ENCODE measurements at regions not wholly inside any gene's neighbourhood (a gene's known extent, or its start where the extent isn't known, plus 50 kb on each side); places are given as distances from the start of the nearest gene placed in this dataset.
"Not testable (repeated sequence)": the region's sequence is repeated elsewhere in the genome, so short reads cannot be mapped to it uniquely, and the experiment has no call there.

GRCh38 chr1:169046671-169047070 lies 59.8 kb upstream of the ATP1B1 start:
- H3K4me3 ChIP-seq (ENCODE audit: low read depth, low read length), result no peak overlapping the region
- TF ChIP-seq, protein P1, sequence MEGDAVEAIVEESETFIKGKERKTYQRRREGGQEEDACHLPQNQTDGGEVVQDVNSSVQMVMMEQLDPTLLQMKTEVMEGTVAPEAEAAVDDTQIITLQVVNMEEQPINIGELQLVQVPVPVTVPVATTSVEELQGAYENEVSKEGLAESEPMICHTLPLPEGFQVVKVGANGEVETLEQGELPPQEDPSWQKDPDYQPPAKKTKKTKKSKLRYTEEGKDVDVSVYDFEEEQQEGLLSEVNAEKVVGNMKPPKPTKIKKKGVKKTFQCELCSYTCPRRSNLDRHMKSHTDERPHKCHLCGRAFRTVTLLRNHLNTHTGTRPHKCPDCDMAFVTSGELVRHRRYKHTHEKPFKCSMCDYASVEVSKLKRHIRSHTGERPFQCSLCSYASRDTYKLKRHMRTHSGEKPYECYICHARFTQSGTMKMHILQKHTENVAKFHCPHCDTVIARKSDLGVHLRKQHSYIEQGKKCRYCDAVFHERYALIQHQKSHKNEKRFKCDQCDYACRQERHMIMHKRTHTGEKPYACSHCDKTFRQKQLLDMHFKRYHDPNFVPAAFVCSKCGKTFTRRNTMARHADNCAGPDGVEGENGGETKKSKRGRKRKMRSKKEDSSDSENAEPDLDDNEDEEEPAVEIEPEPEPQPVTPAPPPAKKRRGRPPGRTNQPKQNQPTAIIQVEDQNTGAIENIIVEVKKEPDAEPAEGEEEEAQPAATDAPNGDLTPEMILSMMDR (IDR thresholded peaks at IDR 0.05; ENCODE audit: low read depth, low read length, missing control alignments), result no peak
- DNase-seq (ENCODE audit: low read depth), result no peak

DNA sequence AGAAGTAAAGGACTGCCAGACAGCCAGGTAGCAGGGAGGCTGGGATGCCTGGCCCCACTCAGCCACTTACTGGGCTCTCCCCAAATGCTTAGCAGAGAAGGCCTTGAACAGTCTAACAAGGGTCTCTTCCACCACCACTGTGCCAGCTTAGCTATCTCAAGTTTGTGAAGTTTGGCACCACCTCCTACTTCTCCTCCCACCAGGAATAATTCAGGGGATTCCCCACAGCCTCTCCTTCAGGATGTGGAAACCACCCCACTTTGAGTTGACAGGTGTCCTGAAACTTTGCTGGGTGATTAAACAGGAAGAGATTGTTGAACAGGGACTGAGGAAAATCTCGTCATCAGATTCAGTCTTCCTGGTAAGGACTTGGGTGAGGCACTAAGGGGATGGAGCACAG lies 59.4 kb upstream of the ATP1B1 start:
- no peak overlapping the region for H3K4me3 ChIP-seq (ENCODE audit: low read depth, low read length)
- DNase-seq (ENCODE audit: low read depth), result no peak
- TF ChIP-seq, protein P1 (IDR thresholded peaks at IDR 0.05; ENCODE audit: low read depth, low read length, missing control alignments), result no peak

- TF ChIP-seq, protein P1 (IDR thresholded peaks at IDR 0.05; ENCODE audit: low read depth, low read length, missing control alignments), result no peak
- no peak for DNase-seq (ENCODE audit: low read depth)
- H3K4me3 ChIP-seq (ENCODE audit: low read depth, low read length), result no peak overlapping the region
Observed at GRCh38 chr1:169048043-169048442, 58.4 kb upstream of the ATP1B1 start.

DNA sequence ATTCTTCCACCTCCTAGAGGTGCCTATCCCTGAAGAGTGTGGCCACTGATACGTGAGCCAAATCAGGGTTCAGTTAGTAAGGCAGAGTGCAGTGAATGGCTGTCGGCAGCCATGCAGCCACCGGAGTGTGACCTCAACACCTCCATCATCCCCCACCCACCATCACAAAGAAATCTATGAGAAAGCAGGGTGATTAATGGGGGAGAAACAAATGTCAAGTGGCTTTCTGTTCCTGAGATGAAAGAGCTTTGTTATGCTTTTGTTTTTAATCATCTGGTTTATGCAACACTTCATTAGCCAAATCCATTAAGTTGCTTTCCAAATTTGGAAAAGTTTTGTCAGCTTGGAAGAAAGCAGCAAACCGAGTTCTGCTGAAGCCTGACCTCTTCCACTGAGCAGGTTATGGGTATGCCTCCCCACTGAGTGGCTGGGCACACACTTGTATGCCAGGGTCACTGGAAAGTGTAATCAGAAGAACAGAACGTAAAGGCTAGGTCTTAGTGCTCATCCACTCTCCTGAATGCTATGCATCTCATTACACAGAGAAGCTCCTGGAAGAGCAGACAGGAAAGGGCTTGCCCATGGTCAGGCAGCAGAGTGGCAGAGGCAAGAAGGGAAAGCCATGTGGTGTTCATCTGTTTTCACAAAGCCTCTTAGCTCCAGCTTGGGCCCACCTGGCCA lies 57.1 kb upstream of the ATP1B1 start:
- no peak overlapping the region for H3K4me3 ChIP-seq (ENCODE audit: low read depth, low read length)
- TF ChIP-seq, protein P1 (IDR thresholded peaks at IDR 0.05; ENCODE audit: low read depth, low read length, missing control alignments), result no peak
- DNase-seq (ENCODE audit: low read depth), result no peak

- TF ChIP-seq, protein P1 (IDR thresholded peaks at IDR 0.05; ENCODE audit: low read depth, low read length, missing control alignments), result no peak
- no peak overlapping the region for H3K4me3 ChIP-seq (ENCODE audit: low read depth, low read length)
- no peak for DNase-seq (ENCODE audit: low read depth)
Observed at GRCh38 chr1:169051171-169051570, 55.3 kb upstream of the ATP1B1 start.

GRCh38 chr1:169052171-169052570 lies 54.3 kb upstream of the ATP1B1 start:
- H3K4me3 ChIP-seq (ENCODE audit: low read depth, low read length); DNase-seq (ENCODE audit: low read depth): not testable (repeated sequence)

- TF ChIP-seq, protein P1 (IDR thresholded peaks at IDR 0.05; ENCODE audit: low read depth, low read length, missing control alignments), result no peak
- no peak for DNase-seq (ENCODE audit: low read depth)
- H3K4me3 ChIP-seq (ENCODE audit: low read depth, low read length), result no peak overlapping the region
Observed at GRCh38 chr1:169052727-169053126, 53.8 kb upstream of the ATP1B1 start.

Measured in GM12864 (cell line).